GM18505 (cell line): ENCODE measurements at regions not wholly inside any gene's neighbourhood (a gene's known extent, or its start where the extent isn't known, plus 50 kb on each side); places are given as distances from the start of the nearest gene placed in this dataset.

Experiments
- ATAC-seq: cut with Tn5 transposase; IDR thresholded peaks from one replicate; pipeline ENCODE4 v1.9.1; 2021; ENCODE audit not compliant: unreplicated experiment
- POLR2A ChIP-seq: IDR thresholded peaks from 4 replicates; pipeline ENCODE4 v1.6.1; 2011; ENCODE audit warnings: borderline replicate concordance; ENCODE audit not compliant: insufficient read depth, insufficient read length; ENCODE audit errors: extremely low read depth

DNA sequence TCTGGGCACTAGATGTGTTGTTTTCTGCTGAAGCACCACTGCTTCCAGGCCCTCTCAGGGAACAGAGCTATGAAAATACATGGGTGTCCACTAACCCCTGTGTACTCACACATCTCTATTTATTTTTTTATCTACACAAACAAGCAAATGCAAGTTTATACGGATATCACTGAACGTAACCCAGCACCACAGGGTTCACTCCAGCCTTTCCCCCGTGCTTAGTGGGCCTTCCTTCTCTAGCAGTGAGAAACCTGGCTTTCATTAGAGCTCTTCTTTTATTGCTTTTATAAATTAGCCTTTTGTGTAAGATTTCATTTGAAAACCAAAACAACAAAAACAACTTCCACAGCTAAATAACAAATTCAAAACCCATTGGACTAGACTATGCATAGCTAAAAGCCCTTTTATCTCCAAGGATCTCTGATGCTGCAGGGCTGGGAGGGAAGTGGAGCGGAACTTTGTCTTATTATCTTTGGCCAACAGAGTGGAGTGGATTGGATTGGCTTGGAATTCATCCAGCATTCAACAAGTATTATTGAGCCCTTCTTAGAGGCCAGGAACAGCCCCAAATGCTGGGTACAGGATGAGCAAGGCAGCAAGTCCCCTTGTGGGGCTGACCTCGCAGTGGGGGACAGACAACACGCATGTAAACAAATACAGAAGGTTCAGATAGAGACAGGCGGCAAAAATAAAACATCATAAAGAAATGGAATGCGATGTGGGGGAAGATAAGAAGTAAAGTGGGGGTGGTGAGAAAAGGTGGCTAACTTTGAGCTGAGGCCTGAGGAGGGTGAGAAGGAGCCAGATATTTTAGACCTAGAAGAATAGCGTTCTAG is 371.8 kb upstream of the POU3F1 start:
- ATAC-seq, result no peak
- no peak for TF ChIP-seq POLR2A

DNA sequence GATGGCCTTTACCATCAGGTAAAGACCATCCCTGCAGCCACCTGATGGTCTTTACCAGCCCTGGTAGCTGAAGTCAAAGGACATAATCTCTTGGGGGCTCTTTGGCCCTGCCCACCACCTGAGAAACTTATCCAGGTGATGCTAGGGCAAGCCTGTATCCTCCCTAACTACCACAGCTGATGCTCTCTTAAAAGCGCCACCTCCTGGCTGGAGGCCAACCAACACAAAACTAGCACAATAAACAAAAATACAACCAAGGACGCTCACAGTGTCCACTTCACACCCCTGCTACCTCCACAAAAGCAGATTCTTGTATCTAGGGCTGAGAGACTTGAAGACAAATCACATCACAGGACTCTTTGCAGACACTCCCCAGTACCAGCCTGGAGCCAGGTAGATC is 357.1 kb upstream of the POU3F1 start:
- no peak for TF ChIP-seq POLR2A
- no peak for ATAC-seq

DNA sequence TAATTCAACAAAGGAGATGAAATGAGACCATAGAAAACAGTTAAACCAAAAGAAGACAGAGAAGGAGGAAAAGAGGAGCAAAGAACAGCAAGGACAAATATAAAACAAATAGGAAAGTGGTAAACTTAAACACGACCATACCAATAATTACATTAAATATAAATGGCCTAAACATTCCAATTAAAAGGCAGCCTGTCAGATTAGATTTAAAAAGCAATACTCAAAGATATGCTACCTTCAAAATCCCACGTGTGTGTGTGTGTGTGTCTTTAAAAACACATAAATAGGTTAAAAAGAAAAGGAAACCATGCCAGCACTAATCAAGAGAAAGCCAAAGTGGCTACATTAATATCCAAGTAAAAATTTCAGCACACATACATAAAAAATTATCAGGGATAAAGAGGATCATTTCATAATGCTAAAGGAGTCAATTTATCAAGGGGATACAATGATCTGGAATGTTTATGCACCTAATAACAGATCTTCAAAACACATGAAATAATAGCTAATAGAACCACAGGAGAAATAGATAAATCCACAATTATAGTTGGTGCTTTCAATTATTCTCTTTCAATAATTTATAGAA is 355.7 kb upstream of the POU3F1 start:
- ATAC-seq, result no peak
- no peak for TF ChIP-seq POLR2A

DNA sequence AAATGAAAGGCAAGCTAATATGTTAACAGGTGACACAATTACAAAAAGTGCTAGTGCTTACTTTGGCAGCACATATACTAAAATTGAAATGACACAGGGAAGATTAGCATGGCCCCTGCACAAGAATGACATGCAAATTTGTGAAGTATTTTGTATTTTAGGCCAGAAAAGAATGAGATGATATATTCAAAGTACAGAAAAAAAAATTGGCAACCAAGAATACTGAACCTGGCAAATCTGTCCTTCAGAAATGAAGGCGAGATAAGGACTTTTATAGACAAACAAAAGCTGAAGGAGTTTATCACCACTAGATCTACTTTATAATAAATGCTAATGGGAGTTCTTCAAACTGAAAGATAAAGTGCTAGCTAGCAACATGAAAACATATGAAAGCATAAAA is 350.0 kb upstream of the POU3F1 start:
- no peak for ATAC-seq
- TF ChIP-seq POLR2A, result no peak

DNA sequence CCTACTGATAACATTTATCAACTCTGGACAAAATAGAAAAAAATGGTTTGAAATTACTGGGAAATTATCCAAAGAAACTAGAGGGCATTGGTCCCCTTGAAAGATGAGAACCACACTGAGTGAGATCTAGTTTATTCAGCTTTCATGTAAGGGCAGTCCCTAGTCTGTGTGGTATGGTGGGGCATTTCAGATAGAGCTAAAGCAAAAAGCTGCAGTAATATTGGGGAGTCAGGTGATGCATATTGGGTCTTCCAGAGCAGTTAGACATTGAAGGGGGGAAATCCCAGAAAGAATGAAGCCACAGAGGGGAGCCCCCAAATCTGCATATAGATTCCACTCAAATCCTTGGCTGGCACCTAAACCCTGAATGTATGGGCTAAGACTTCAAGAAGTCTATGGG is 347.7 kb upstream of the POU3F1 start:
- TF ChIP-seq POLR2A, result no peak
- ATAC-seq, result no peak

DNA sequence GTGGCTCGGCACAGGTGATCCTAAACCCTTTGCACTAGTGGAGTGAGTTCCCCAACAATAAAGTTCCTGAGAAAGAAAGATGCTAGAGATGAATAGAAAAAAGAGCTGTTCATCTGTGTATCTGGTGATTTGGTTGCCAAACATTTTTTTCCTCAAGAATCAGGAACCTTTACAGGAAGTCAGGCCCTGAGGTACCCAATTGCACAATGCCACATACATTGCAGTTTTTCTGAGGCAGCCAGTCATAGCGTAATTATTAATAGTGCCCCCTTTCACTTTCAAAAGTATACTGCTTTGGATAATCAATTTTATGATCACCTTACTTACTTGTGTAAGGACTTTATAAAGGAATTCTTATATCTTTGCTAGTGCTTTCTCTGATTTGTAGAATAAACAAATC is 346.3 kb upstream of the POU3F1 start:
- ATAC-seq, result no peak
- no peak for TF ChIP-seq POLR2A

DNA sequence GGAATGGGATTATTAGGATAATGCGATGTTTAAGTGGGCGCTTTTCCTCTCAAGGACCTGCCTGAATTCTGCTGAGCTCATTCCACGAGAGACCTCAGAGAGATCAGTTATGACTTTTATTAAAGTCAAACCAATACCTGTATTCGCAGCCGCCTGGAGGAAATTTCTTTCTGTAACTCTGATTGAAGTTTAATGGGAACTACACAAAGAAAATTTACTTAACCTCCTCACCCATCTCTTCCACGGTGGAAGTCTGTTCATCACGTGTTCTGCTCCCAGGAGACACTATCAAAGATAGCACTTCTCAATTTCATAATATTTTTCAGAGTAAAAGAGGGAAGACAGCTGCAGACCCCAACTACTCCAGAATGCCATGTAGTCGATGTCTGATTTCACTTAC is 334.7 kb upstream of the POU3F1 start:
- no peak for TF ChIP-seq POLR2A
- no peak for ATAC-seq

DNA sequence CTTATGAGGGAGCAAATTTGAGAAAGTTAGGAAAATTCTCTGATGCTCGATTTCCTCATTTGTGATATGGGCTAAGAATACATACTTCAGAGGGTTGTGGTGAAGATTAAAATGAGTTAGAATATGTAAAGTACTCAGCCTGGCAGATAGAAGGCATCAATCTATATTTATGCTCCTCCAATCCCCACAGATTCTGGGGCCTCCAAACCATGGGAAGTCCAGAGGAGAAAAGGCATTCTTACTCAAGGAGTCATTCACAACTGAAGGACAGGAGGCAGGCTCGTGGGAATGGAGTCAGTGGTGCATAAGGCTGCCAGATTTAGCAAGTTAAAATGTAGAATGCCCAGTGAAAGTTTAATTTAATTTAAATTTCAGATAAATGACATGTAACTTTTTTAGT is 330.0 kb upstream of the POU3F1 start:
- TF ChIP-seq POLR2A, result no peak
- ATAC-seq, result no peak

DNA sequence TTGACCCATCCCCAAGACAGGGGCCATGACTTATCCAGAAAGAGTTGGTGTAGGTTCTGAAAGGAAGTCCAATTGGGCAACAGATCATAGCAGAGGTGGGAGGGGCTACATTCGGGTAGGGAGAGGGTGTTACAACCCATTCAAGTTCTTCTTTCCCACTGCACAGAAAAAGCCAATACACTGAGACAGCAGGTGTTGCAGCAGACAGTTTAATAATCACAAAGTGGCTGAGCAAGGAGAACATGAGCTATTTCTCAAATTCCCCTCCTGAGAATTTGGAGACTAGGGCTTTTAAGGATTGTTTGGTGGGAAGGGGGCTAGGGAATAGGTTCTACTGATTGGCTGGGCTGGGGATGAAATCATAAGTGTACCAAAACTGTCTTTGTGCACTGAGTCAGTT is 328.4 kb upstream of the POU3F1 start:
- no peak for ATAC-seq
- TF ChIP-seq POLR2A, result no peak

DNA sequence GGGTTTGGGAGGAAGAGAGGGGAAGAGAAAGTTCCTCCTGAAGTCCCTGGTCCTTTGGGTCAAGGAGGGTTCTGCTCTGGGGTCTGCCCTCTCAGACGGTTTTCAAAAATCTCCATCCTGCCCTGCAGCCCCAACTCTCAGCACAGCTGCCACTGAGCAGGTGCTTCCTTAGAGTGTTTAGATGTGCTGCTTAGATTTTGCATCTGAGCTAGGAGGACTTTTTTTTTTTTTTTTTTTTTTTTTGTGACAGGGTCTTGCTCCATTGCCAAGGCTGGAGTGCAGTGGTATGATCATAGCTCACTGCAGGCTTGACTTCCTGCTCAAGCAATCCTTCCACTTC is 324.9 kb upstream of the POU3F1 start:
- ATAC-seq, result no peak
- no peak for TF ChIP-seq POLR2A

DNA sequence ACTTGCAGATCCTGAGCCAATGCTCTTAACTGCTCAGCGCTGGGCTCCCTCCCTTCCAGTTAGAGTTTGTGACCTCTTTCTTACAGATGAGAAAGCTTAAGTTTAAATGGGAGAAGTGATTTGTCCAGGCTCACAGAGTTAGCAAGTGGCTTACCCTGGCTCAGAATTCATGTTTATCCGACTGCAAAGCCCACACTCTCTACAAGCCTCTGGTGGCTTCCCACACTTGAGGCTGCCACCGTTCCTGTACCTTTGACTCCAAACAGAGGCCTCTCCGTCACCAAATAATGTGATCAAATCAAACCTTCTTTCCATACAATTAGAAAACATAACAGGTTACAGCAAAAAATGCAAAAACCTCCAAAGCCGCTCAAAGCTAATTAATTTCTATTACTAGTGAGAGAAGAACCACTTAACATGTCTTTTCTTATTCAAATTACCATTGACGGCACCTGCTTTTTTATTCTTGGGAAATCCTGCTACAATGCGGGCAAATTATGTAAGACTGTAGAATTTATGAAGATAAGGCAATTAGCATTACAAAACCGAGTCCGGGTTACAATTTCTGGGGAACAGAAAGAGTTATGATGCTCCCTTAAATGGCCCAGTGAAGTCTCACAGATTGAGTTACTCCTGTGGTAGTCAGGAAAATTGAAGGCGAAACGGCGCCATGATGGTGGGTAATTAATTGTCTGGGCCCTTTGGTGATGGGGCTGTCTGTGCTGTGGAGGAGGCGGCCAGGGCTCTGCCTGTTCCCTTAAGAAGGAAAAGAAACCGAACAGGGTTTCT is 324.3 kb upstream of the POU3F1 start:
- ATAC-seq, result no peak
- TF ChIP-seq POLR2A, result no peak

DNA sequence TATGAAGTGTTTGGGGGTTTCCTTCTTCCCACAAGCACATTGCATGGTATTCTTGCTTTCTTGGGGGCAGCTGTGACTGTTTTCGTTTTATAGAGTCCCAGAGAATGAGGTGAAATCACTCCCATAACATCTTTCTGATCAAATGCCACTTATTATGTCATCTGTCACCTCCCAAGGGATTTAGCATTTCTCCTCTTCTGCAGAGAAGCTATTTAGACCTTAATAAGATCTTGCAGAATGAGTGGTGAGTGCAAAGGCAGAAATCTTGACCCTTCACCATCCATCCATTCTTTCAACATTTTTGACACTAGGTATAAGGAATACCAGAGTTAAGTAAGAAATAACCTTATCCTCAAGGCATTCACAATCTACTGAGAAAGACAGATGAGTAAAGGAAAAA is 318.6 kb upstream of the POU3F1 start:
- no peak for TF ChIP-seq POLR2A
- no peak for ATAC-seq

DNA sequence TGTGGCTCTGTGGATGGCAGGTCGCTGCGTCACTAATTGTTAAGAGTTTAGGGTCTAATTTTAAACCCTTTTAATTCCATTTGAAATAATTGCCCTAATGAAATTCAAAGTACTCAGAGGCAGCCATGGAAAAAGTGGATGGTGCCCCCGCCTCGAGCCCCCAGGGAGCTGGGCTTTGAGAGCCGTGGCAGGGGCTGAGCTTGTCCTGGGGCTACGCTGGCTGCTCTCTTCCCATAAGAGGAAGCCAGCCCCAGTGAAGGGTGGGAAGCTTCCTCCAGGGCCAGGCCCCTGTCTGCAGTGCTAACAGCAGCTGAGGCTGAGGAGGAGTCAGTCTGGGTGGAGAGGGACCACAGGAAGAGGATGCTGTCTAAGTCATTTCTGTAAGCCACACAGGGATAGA is 315.0 kb upstream of the POU3F1 start:
- ATAC-seq, result no peak
- no peak for TF ChIP-seq POLR2A

DNA sequence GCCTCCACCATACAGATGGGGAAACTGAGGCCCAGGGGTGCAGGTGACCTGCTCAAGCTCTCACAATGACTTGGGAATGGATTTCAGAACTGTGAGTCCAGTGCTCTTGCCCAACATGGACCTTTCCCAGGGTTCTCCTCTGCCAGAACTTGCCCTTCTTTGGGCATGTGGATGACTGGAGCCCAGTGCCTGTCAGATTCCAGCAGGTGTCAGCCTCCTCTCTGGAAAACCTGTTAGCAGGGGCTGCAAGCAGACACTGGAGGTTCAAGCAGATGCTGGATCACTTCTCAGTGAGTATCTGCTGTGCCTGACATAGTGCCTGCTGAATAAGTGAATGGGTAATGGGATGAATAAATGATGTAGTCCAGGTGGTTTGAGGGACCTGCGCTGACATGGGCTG is 314.2 kb upstream of the POU3F1 start:
- no peak for ATAC-seq
- no peak for TF ChIP-seq POLR2A
